Kidney tubule cell (primary cell): ENCODE measurements at regions not wholly inside any gene's neighbourhood (a gene's known extent, or its start where the extent isn't known, plus 50 kb on each side); places are given as distances from the start of the nearest gene placed in this dataset.
"Not testable (repeated sequence)": the region's sequence is repeated elsewhere in the genome, so short reads cannot be mapped to it uniquely, and the experiment has no call there.

Experiments
- DNase-seq: peaks from one replicate; pipeline ENCODE4 v3.0.0-alpha.2; 2018; ENCODE audit warnings: low spot score

DNA sequence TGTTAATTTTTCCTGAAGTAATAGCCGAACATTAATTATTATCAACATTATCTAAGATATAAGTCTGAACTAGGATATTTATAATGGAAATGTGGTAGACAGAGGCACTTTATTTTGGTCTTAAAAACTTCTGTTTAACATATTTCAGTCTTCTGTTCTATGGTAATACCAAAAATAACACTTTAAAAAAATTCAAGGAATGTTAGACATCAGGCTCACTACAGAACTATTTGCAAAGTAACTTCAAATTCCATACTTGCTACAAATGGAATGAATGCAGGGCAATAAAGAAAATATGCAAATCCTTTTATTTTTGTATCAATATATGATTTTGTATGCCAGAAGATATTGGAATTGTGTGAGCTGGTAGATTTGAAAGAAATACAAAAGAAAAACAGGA lies 345.5 kb upstream of the DSEL start:
- DNase-seq, result no peak

DNA sequence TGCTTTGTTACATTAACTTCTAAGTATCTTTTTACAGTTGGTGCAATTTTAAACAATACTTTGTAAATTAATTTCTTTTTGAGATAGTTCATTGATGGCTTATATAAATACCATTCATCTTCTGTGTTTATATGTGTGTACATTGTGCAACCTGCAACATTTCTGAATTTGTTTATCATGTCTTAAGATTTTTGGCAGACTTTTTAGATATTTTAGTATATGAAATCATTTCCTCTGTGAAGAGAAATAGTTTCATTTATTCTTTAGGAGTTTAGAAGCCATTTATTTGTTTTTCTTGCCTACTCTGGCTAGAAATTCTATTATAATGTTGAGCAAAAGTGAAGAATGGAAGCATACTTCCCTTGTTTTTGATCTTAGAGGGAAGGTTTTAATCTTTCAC lies 337.8 kb upstream of the DSEL start:
- DNase-seq, result no peak

DNA sequence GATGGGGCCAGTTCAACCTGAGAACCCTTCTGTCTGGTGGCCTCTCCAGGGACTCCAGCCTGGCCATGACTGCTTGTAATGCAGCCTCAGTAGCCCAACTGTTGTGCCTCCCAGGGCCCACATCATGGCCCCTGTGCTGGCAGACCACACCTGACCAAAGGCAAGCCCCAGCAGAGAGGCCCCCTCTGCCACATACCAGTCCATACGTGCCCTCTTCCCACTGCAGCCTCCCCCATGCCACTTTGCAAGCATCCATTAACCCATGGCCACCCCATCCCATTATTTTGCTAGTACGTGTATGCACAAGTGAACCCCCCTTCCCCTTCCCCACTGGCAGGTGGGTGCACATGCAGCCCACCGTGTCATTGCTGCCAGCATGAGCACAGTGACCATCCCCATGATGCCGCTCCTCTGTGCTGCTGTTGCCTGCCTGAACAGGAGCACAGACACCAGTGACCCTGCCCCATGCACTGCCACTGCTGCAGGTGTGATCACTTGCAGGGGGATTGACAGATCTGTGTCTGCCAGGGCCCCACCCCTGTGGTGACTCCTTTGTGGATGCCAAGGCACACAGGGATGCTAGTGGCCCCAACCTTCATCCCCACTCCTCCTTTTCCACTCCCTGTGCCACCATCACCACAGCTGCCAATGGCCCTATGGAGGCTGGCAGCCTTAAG lies 330.0 kb upstream of the DSEL start:
- no peak for DNase-seq

DNA sequence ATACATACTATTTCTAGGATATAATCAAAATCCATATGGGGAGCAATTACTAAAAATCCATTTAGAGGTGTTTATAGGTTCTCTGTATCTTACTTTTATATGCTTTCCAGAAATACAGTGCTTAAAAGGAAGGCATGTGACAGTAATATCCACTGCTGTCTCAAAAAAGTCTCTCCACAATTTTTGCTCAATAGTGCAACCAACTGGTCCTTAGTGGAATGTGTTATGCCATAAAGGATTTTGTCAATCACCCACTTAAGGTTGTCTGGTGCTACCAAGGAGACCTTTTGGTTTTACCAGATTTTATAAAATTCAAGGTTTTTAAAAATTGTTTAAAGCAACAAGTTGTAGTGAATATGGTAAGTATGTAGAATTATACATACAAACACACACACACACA lies 328.5 kb upstream of the DSEL start:
- peak; percentile 22 for DNase-seq

DNA sequence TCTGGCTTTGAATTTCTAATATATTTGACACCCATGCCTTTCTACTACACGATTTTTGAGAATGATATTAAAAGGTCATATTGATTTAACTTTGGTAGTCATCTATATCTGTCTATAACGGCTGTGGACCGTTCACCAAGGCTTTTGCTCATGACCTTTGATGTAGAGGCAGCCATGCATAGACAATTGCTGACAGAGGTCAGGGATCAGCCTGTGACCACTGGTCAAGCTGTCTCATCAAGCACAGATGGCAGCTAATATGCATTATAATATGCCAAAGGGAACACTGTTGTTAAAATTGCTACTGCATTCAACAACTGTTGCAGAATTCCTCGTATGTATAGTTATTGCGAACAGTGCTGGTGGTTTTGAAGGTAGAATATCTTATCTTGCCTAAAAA lies 323.9 kb upstream of the DSEL start:
- no peak for DNase-seq

DNA sequence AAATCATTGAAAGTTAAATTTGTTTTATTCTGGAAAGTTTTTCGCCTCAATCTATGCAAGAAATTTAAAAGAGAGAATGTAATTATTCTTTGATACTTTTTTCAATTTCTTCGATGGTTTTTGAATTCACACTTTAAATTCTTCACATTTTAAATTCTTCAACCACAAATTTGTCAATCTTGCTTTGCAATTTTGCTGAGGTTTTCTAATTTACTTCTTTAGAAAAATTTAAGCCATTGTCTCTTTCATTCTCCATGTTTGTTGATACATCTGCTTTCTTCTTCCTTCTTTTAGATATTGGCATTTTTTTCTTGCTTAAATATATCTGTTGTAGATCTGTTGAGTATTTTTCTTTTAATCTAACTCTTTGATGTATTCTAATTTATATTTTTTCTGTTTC lies 301.9 kb upstream of the DSEL start:
- DNase-seq, result no peak

DNA sequence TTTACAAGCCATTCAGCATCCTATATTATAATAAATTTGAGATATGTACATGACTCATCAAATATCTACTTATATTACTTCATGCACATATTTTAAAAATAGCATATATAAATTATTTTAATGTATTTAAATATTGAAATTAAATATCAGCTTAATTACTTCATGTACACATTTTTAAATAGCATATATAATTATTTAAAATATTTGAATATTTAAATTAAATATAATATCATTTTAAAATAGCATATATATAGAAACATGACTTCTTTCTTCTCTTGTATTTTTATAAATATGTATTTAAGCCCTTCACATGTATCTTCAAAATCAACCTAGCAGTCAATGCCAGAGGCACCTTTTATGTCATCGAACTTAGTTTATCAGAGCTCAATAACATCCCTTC lies 298.8 kb upstream of the DSEL start:
- no peak for DNase-seq

DNA sequence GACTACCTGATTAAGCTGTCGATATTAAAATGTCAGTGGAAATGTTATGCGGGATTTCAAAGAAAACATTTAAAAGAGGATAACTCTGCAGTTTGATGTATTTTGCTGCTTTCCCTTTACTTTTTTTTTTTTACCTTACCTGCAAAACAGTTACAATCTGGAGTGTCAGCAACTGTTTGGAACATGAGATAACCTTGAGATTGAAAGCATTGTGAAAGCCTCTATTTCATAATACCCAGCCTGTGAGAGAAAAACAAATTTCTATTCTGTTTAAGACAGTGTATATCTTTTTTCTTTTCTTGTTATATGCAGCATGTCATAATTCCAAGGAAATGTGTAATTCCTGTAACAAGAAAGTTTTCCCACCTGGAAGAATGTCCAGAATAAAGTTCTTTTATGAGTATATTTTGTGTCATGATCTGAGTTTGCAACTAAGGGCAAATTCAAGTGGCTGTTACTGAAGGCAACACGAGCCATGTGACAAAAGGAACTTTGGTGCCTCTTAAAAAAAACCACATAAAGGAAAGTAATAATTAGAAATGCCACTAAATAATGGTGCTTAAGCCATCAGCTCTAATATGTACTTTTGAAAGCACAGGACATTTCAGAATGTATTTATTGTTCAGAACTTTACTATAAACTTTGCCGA lies 297.0 kb upstream of the DSEL start:
- DNase-seq, result no peak

DNA sequence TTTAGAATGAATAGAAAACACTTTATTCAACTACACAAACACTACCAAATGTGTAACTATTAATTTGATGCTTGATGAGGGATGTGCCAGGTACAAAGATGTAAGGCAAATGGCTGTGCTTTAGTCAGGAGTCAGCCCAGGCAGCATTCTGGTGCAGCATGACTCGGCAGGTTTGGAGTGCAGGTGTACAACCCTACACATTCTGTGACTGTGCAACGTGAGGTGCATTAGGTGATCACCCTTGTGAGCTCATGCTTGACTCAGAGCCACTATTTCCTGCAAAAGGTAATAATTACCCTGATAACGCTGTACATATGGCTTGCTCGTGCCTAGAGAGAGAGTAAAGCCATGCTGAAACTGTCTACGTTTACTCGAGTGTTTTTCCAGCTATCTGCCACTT lies 288.7 kb upstream of the DSEL start:
- DNase-seq, result peak; percentile 57

DNA sequence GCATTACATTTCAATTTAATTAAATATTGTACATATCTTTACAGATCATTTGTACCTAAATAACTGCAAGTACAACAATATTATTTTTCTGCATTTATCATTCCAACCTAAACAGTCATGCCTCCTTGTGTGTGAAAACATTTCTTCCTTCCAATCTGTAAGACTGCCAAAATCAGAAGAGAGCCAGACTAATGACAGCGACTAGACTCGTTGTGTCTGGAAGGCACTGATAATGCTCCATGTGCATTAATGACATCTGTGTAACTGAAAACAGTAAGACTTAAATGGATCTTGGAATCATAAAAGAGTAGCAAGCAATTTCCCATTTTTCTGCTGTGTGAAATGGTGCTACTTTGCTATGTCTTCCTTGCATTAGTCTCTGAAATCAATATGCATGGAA lies 278.0 kb upstream of the DSEL start:
- no peak for DNase-seq

DNA sequence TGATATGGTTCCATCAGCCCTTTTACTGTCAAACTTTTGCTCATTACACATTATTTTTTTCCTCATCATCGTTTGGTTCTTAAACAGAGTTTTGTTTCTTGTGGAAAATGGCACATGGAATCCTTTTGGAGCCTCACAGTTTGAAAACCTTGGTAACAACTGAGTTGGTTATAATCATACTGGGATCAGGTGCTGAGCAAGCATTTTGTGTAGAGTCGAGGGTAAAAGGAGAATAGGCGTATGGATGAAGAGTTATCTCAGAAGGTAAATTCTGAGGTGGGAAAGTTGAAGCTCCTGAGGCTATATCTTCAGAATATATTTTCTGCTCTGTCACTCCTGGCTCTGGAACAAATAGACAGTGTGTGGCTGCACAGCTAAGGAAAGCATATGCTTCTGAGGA lies 274.0 kb upstream of the DSEL start:
- no peak for DNase-seq

DNA sequence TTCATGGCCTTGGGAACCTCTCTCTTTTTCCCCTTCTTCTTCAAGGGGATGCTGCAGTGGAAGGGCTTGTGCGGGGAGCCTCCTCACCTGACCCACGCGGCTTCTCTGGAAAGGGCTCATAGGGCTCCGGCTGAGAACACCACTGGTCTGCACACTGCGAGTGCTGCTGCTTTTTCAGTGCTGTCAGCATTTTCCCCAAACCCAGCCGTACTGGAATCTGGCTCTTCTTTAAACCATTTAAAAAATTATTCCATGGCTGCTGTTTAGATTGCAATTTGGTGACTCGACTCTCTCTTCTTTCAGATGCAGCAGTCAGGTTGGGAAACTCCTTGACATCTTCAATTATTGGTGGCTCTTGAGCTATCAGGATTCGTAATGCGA lies 272.6 kb upstream of the DSEL start:
- DNase-seq, result no peak

DNA sequence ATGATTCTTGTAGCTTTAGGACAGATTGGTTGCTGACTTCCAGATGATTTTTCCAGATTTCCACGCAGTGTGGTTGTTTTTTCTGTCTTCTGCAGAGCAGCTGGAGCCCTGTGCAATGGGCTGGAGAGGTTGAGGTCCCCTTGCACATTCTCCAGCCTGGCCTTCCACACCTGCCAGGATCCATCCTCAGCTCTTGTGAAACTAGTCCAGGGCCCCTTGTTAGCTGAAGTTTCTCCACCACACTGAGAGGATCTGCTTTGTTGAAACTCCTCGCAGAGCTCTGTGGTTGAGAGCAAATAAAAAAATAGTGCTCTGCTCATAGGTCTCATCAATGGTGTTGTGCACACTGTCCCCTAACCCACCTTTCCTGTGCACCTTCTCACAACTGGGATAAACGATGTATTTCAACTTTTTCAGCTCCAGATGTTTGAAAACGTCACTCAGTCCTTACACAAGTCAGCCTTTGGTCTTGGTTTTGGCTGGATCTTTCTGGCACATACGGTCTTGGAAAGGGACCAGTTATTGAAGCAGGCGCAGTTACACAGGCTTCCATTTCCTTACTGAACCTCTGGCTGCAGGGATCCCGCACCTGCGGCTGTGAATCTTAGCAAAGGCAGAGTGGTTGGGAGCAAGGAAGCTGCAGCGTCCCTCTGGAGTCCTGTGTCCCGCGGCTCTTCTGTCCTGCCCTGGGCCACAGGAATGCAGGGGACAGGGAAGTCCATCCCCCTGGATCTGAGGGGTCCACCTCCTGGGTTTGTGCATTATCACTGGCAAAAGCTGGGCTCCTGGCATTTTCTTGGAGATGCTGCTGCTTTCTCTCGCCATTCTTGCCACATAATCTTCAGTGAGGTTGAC lies 272.0 kb upstream of the DSEL start:
- DNase-seq, result no peak

DNA sequence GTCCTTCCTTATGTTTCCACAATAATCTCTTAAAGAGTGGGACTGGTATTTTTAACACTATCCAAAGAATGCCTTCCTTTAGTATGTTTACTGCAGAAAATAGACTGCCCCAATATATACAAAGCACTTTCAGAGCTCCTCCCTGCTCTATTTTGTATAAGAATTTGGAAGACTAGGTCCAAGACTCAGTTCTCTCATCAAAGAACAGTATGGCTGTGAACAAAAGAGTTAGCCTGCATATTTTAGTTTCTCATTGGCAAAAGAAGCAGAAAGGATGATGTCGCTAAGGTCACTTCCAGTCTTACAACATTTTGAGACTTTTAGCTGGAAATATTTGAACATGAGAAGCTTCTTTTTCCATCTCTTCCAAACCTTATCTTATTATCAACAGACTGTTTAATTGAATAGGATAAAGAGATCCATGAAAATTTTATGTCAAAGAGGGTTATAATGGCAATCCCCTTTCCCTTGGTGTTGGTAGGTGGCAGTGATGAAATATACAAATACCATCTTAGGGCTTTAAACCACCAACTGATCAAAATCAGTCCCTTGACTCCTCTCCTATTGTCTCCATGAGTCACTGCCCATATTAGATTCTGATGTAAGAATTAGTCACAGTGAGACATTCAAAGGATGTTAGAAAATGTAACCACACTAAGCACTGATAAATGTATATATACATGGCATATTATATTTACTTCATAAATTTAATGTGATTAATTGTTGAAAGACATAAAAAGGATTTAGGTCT lies 266.9 kb upstream of the DSEL start:
- peak; percentile 84 for DNase-seq

DNA sequence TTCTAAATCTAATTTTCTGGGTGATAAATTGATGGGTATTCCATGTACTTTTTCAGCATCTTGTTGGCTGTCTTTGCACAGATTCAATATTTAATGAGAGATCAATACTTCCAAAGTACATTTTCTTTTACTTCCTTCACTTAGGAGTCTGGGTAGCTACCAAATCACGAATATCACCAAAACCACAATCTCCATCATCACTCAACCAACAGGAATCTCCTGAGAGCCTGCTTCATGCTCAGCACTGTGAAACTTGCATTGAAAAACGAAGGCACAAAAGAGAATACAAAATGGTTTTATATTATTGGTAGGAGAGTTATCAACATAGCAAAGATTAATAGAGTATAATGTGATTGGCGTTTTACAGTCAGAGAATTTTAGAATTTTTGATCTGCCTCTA lies 261.5 kb upstream of the DSEL start:
- no peak for DNase-seq

DNA sequence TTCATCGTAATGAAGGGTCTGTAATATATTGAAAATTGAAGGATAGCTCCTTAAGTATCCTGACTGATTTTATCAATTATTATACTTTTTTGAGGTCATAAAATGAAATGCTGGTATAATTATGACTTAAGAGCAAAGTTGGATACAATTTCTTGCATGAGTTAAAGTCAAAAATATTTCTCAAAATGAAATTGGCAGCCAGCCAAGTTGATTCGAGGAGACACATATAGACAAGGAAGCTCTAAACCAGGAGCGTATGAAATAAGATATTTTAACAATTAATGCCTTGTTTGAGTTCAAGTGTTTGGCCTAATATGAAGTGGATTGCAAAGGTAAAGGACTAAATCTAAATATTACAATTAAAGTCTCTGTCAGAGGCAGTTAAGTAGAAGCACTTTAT lies 260.4 kb upstream of the DSEL start:
- no peak for DNase-seq

DNA sequence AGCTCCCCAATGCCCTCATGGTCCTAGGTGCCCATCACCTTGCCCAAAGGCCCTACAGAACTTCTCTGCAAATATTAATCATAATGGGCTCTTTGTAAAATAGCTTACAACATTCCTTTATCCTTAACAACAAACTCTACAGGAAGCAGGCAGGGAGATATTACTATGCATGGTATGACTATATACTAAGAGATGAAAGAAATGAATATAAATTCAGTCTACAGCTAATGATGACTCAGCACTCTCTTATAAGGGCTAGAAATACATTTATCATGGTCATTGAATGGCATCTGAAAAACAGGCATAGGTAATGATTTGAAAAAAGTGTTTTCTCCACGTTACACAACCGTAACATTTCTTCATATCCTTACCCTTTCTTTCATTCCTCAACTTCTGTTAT lies 254.8 kb upstream of the DSEL start:
- peak; percentile 68 for DNase-seq

DNA sequence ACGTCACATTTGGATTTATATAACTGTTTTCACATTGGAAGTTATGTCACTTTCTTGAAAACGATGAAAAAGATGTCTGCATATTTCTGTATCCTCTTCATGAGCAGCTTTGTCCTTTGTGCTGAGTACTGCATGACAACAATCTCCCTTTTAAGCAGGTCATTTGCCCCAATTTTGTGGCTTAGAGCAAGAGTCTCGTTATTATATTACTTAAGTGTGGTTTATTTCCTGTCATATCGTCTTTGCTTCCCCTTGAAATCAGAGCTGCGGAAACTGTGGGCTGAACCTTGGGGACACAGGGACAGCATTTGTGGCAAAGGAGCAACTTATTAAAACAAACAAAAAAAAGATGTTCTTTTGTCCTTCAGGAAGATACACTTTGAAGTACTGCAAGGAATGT lies 254.0 kb upstream of the DSEL start:
- DNase-seq, result no peak

DNA sequence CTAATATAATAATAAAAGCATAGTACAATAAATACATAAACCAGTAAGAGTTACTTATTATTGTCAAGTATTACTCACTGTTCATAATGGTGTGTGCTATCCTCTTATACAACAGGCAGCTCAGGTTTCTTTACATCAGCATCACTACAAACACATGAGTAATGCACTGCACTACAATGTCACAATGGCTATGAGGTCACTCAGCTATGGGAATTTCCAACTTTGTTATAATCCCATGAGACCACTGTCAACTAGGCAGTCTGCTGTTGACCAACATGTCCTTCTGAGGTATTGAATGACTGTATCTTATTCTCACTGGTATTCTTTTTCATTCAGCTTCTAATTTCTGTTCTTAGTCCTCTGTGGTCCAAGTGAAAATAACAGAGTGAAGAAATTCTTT lies 250.4 kb upstream of the DSEL start:
- DNase-seq, result peak; percentile 89

DNA sequence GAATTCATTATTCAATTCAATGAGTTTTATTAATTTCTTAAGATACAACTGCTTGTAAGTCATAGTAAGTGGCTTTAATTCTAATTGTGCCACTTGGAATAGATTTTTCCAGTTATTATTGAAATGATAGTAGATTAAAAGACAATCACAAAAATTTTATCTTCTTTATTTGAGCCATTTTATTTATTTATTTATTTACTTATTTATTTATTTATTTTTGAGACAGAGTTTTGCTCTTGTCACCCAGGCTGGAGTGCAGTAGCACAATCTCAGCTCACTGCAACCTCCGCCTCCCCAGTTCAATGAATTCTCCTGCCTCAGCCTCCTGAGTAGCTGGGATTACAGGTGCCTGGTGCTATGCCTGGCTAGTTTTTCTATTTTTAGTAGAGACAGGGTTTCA lies 235.7 kb upstream of the DSEL start:
- not testable (repeated sequence) for DNase-seq

DNA sequence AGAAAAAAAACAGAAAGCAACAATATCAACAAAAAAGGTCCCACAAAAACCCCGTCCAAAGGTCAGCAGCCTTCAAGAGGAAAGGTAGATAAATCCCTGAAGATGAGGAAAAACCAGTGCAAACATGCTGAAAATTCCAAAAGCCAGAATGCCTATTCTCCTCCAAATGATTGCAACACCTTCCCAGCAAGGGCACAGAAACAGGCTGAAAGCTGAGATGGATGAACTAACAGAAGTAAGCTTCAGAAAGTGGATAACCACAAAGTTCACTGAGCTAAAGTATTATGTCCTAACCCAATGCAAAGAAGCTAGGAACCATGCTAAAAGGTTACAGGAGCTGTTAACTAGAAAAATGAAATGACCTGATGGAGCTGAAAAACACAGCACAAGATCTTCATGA lies 226.4 kb upstream of the DSEL start:
- no peak for DNase-seq

DNA sequence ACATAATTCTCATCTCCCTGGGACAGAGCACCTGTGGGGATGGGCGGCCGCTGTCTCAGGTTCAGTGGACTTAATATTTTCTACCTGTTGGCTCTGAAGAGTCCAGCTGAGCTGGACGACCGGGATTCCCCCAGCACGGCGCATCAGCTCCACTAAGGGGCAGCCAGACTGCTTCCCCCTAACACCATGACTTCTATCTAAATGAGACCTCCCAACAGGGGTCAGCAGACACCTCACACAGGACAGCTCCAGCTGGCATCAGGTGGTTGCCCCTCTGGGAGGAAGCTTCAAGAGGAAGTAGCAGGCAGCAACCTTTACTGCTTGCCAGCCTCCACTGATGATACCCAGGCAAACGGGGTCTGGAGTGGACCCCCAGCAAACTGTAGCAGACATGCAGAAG lies 226.0 kb upstream of the DSEL start:
- no peak for DNase-seq

DNA sequence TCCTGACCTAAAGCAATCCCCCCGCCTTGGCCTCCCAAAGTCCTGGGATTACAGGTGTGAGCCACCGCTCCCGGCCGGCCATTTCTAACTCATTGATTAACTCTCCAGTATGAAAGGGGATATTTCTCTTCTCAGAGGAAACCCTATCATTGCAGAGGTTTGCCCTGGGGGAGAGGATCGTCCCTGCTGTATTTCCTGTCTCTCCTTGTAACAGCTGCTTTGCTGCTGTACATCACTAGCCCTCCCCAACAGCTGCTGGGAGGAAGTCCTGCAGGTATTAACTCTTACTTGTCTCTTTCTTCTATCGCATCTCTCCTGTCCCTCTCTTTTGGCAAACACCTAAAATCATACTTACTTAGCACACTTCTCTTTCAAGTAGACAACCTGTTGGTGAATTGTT lies 219.0 kb upstream of the DSEL start:
- no peak for DNase-seq
